NCI-H1105 treated with DMSO at 0.1 percent for 48 hours (cell line): ENCODE measurements at regions not wholly inside any gene's neighbourhood (a gene's known extent, or its start where the extent isn't known, plus 50 kb on each side); places are given as distances from the start of the nearest gene placed in this dataset.

Source experiments
- DNase-seq: peaks from one replicate; lab custom pipeline; 2025; lab: John Stamatoyannopoulos, UW

DNA sequence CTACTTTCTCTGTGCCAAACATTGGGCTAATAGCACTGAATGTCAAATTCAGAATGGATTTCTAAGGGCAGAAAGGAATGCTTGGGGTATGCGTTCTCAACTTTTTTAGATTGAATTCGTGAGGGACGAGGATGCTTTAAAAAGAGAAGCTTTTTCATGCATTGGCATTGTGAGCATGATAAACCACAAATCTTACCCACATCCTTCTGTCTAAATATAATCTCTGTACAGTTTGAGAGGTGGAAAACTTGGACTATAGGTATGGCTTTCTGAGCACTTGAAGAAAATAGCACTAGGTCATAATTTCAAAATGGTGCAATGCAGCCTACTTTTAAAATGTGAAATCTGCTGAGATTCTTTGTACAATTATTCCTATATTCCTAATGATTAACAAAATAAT, 71.4 kb upstream of the HHIP start:
- no peak for DNase-seq

GRCh38 chr4:144575181-144575580, 70.8 kb upstream of the HHIP start:
- peak; percentile 5 for DNase-seq

- no peak for DNase-seq
These were observed 67.3 kb upstream of the HHIP start for GRCh38 chr4:144578681-144579080.

GRCh38 chr4:144579411-144580030, 66.4 kb upstream of the HHIP start:
- no peak for DNase-seq

- no peak for DNase-seq
These were observed 65.5 kb upstream of the HHIP start for GRCh38 chr4:144580430-144580829.

GRCh38 chr4:144582105-144582850, 63.7 kb upstream of the HHIP start:
- no peak for DNase-seq

DNA sequence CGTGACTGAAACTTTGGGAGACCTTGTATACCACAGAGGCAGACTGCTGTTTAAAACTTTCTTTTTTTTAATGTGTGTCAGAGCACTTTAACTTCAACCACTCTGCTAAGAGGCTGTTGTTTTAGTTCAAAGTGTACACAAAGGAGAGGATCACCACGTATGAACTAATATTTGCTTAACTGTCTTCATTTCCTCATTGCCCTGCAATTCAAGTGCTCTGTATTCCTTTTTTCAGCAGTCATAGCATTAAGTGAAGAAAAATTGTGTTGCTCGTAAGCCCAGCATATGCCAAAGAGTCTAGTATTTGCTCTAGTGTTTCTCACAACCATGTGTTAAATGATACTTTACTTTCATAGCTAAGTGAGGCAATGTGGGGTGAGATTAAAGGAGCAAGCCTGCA, 63.0 kb upstream of the HHIP start:
- no peak for DNase-seq

- DNase-seq: no peak
These were observed 62.3 kb upstream of the HHIP start for GRCh38 chr4:144583658-144584057.

- DNase-seq: no peak
These were observed 61.5 kb upstream of the HHIP start for GRCh38 chr4:144584428-144584827.

- DNase-seq: no peak
These were observed 56.4 kb upstream of the HHIP start for GRCh38 chr4:144589512-144589911.

DNA sequence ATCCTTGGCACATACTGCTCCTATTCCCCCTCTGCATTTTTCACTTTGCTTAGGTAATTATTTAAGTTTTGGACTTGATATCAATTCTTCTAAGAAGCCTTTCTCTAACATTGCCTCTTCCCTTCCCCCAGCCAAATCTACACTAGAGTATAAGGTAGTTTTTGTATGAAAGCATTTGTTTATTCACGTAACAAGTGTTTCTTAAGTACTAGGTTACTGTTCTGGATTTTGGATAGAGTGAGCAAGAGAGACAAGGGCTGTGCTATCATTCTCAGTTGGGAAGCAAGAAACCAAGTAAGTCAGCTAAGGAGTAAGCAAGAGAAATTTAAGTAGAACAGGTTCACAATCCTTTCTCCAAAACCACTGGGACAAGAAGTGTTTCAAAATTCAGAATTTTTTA, 55.9 kb upstream of the HHIP start:
- no peak for DNase-seq

DNA sequence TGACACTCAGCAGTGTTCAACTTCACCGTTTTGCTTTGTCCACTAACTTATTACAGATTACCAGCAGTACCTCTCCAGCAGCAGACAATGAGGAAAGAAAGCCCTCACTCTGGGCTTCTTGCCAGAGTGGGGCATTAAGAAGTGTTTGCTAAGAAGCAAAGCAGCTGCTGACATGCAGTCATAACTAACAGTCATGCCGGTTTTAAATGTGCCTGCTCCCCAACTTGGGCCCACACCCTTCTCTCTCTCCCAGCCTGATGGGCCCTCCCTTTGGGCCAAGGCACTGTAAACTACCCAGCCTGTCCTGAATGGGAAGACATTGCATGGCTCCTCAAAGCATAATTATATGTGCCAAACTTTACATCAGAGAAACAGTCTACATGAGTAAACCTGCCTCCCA, 54.6 kb upstream of the HHIP start:
- peak; percentile 82 for DNase-seq

DNA sequence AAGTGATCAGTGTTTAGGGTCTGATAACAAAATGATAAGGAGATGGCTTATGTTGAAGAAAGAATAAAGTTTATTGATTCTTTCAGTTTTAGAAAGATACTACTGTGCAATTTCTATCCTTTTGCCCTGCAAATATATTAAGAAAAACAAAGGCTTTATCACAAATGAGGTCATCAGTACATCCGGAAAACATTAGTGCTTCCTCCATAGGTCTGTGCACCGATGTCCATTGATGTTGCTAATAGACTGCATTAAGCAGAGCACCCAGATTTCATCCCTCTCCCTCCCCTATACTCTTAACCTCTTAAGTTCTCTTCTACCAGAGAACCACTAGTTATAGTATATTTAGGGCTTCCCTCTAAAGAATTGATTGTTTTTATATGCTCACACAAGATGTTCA, 53.7 kb upstream of the HHIP start:
- no peak for DNase-seq

GRCh38 chr4:144594471-144594986, 51.4 kb upstream of the HHIP start:
- DNase-seq: no peak

GRCh38 chr4:144595681-144596080, 50.3 kb upstream of the HHIP start:
- no peak for DNase-seq
